ENCODE measurements at regions not wholly inside any gene's neighbourhood (a gene's known extent, or its start where the extent isn't known, plus 50 kb on each side); places are given as distances from the start of the nearest gene placed in this dataset.

GRCh38 chr6:159331451-159331850 is 162.3 kb downstream of the FNDC1 start:
- no peak overlapping the region for H3K4me3 ChIP-seq
- no peaks in the 10 kb centered on the region for H3K9me3 ChIP-seq
- H3K27ac ChIP-seq = no peak overlapping the region
- in situ Hi-C loops (cut with MboI; ENCODE audit: low pct_ligation_motif_present in 1 of 4, low pct_unique_long_range_greater_than_20kb in 1 of 4, low sequenced_read_pairs in 3 of 4) = no loop called here
- no peaks in the 10 kb centered on the region for H3K36me3 ChIP-seq
- DNase-seq = no peak
- no peak for TF ChIP-seq EP300 (IDR thresholded peaks at IDR 0.05; ENCODE audit: low read depth)
- no peak for TF ChIP-seq POLR2AphosphoS5 (IDR thresholded peaks at IDR 0.05)
- TF ChIP-seq CTCF (IDR thresholded peaks at IDR 0.05) = no peak
- no peak for TF ChIP-seq POLR2A (IDR thresholded peaks at IDR 0.05)
- H3K27me3 ChIP-seq = no peaks in the 10 kb centered on the region
- intact Hi-C loops (cut with DNase I; ENCODE audit: low total_unique reads) = no loop called here
- H3K4me1 ChIP-seq = no peaks in the 10 kb centered on the region
- 81 to 90% methylated on average over 1 to 2 of the region's 2 CpGs for WGBS, 2 donors (ENCODE audit: low coverage in 1 of 2)

DNA sequence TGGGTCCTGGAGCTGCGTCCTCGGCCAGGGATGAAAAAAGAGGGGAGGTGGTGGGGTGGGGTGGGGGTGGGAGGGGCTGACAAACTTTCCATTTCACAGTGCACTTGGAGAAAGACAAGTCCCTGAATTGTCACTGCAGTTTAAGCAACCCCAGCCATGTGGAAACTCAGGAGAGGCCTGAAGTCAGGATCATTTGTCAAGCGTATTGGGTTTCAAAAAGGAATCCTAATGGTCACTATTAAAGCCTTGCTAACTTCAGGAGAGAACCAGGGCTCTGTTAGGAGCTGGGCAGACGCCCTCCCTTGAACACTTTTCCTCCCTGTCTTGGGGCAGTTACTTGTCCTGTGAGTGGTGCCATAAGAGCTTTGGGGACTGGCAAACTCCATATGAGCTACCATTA is 159.9 kb downstream of the FNDC1 start:
- WGBS, 2 donors (ENCODE audit: low coverage in 1 of 2) = 56% methylated on average over 4 of the region's 4 CpGs; no CpG with 5 or more reads in 1 of the 2 donors
- H3K27ac ChIP-seq = no peak overlapping the region

GRCh38 chr6:159328052-159328451 is 158.9 kb downstream of the FNDC1 start:
- no peaks in the 10 kb centered on the region for H3K4me1 ChIP-seq
- no peaks in the 10 kb centered on the region for H3K36me3 ChIP-seq
- no peak for TF ChIP-seq POLR2AphosphoS5 (IDR thresholded peaks at IDR 0.05)
- TF ChIP-seq POLR2A (IDR thresholded peaks at IDR 0.05) = no peak
- no peak overlapping the region for H3K4me3 ChIP-seq
- DNase-seq = no peak
- H3K9me3 ChIP-seq = no peaks in the 10 kb centered on the region
- H3K27me3 ChIP-seq = no peaks in the 10 kb centered on the region
- in situ Hi-C loops (cut with MboI; ENCODE audit: low pct_ligation_motif_present in 1 of 4, low pct_unique_long_range_greater_than_20kb in 1 of 4, low sequenced_read_pairs in 3 of 4) (no loop called here), intact Hi-C loops (cut with DNase I; ENCODE audit: low total_unique reads) (no loop called here)
- WGBS, 2 donors (ENCODE audit: low coverage in 1 of 2) = 83 to 100% methylated on average over 2 to 3 of the region's 3 CpGs
- no peak overlapping the region for H3K27ac ChIP-seq

More for the DNA sequence above, 159.9 kb downstream of the FNDC1 start:
- no peak overlapping the region for H3K4me3 ChIP-seq
- H3K36me3 ChIP-seq = no peaks in the 10 kb centered on the region
- TF ChIP-seq EP300 (IDR thresholded peaks at IDR 0.05; ENCODE audit: low read depth) (no peak), CTCF (IDR thresholded peaks at IDR 0.05) (no peak), POLR2AphosphoS5 (IDR thresholded peaks at IDR 0.05) (no peak), POLR2A (IDR thresholded peaks at IDR 0.05) (no peak)
- H3K9me3 ChIP-seq = no peaks in the 10 kb centered on the region
- DNase-seq = no peak
- in situ Hi-C loops (cut with MboI; ENCODE audit: low pct_ligation_motif_present in 1 of 4, low pct_unique_long_range_greater_than_20kb in 1 of 4, low sequenced_read_pairs in 3 of 4) (no loop called here), intact Hi-C loops (cut with DNase I; ENCODE audit: low total_unique reads) (no loop called here)
- no peaks in the 10 kb centered on the region for H3K27me3 ChIP-seq
- H3K4me1 ChIP-seq = no peaks in the 10 kb centered on the region

- 86 to 91% methylated on average over 4 to 9 of the region's 9 CpGs for WGBS, 2 donors (ENCODE audit: low coverage in 1 of 2)
- intact Hi-C loops (cut with DNase I; ENCODE audit: low total_unique reads) (no loop called here), in situ Hi-C loops (cut with MboI; ENCODE audit: low pct_ligation_motif_present in 1 of 4, low pct_unique_long_range_greater_than_20kb in 1 of 4, low sequenced_read_pairs in 3 of 4) (no loop called here)
- H3K9me3 ChIP-seq = no peaks in the 10 kb centered on the region
- H3K27me3 ChIP-seq = no peaks in the 10 kb centered on the region
- no peak overlapping the region for H3K4me3 ChIP-seq
- H3K36me3 ChIP-seq = no peaks in the 10 kb centered on the region
- DNase-seq = no peak
- no peaks in the 10 kb centered on the region for H3K4me1 ChIP-seq
- no peak overlapping the region for H3K27ac ChIP-seq
- TF ChIP-seq POLR2A (IDR thresholded peaks at IDR 0.05) (no peak), CTCF (IDR thresholded peaks at IDR 0.05) (no peak), POLR2AphosphoS5 (IDR thresholded peaks at IDR 0.05) (no peak), EP300 (IDR thresholded peaks at IDR 0.05; ENCODE audit: low read depth) (no peak)
Observed at GRCh38 chr6:159325476-159325875, 156.3 kb downstream of the FNDC1 start.

DNA sequence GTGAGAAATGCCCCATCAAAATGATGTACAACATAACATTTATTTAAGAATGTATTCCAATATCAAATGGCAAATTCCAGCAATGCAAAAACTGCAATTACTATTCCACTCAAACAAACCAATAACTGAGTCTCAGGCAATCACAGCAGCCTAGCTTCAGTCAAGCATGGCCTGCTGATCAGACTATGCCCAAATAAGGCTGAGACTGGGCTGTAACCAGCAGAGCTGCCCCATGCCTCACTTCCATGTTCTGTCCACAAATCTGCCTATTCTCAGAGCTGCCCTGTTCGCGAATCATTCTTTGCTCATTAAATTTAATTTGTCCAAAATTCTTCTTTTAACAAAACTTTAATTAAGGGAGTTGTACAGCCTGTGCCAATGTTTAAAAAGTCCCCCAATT is 155.4 kb downstream of the FNDC1 start:
- H3K36me3 ChIP-seq = no peaks in the 10 kb centered on the region
- in situ Hi-C loops (cut with MboI; ENCODE audit: low pct_ligation_motif_present in 1 of 4, low pct_unique_long_range_greater_than_20kb in 1 of 4, low sequenced_read_pairs in 3 of 4) = no loop called here
- no peaks in the 10 kb centered on the region for H3K4me1 ChIP-seq
- WGBS, 2 donors (ENCODE audit: low coverage in 1 of 2) = 94 to 97% methylated on average over 2 of the region's 2 CpGs
- H3K9me3 ChIP-seq = no peaks in the 10 kb centered on the region
- H3K27ac ChIP-seq = no peak overlapping the region
- no peak overlapping the region for H3K4me3 ChIP-seq
- intact Hi-C loops (cut with DNase I; ENCODE audit: low total_unique reads) = no loop called here
- no peak for TF ChIP-seq EP300 (IDR thresholded peaks at IDR 0.05; ENCODE audit: low read depth)
- TF ChIP-seq POLR2AphosphoS5 (IDR thresholded peaks at IDR 0.05) = no peak
- no peak for TF ChIP-seq POLR2A (IDR thresholded peaks at IDR 0.05)
- no peak for TF ChIP-seq CTCF (IDR thresholded peaks at IDR 0.05)
- no peak for DNase-seq
- H3K27me3 ChIP-seq = no peaks in the 10 kb centered on the region

Data from transverse colon (tissue), 4 donors.